ENCODE measurements at regions not wholly inside any gene's neighbourhood (a gene's known extent, or its start where the extent isn't known, plus 50 kb on each side); places are given as distances from the start of the nearest gene placed in this dataset.

GRCh38 chr12:42679466-42679865 is 89.9 kb upstream of the PRICKLE1 start:
- WGBS, 2 experiments = 82 to 100% methylated on average over 1 to 4 of the region's 4 CpGs
- no peaks in the 10 kb centered on the region for H3K4me1 ChIP-seq (ENCODE audit: control insufficient read depth, insufficient read depth, low read length)
- H3K36me3 ChIP-seq (ENCODE audit: control insufficient read depth, insufficient read depth, low read length) = no peaks in the 10 kb centered on the region
- no peak overlapping the region for H3K27ac ChIP-seq (ENCODE audit: insufficient read depth, low read depth, low read length, poor library complexity, severe bottlenecking)
- no peak overlapping the region for H3K4me3 ChIP-seq (ENCODE audit: insufficient read depth, low read depth, low read length)
- H3K9me3 ChIP-seq (ENCODE audit: control insufficient read depth, low read length) = no peaks in the 10 kb centered on the region
- no peaks in the 10 kb centered on the region for H3K27me3 ChIP-seq (ENCODE audit: control insufficient read depth, insufficient read depth, low read length, poor library complexity, severe bottlenecking)

GRCh38 chr12:42677461-42677860 is 87.9 kb upstream of the PRICKLE1 start:
- H3K4me3 ChIP-seq (ENCODE audit: insufficient read depth, low read depth, low read length) = no peak overlapping the region
- no peaks in the 10 kb centered on the region for H3K36me3 ChIP-seq (ENCODE audit: control insufficient read depth, insufficient read depth, low read length)
- H3K27ac ChIP-seq (ENCODE audit: insufficient read depth, low read depth, low read length, poor library complexity, severe bottlenecking) = no peak overlapping the region
- no peaks in the 10 kb centered on the region for H3K4me1 ChIP-seq (ENCODE audit: control insufficient read depth, insufficient read depth, low read length)
- no peaks in the 10 kb centered on the region for H3K9me3 ChIP-seq (ENCODE audit: control insufficient read depth, low read length)
- H3K27me3 ChIP-seq (ENCODE audit: control insufficient read depth, insufficient read depth, low read length, poor library complexity, severe bottlenecking) = no peaks in the 10 kb centered on the region
- WGBS, 2 experiments = 88 to 89% methylated on average over 1 to 2 of the region's 2 CpGs

GRCh38 chr12:42673535-42673934 is 84.0 kb upstream of the PRICKLE1 start:
- WGBS, 2 experiments = 91 to 94% methylated on average over 3 of the region's 3 CpGs
- H3K9me3 ChIP-seq (ENCODE audit: control insufficient read depth, low read length) = no peaks in the 10 kb centered on the region
- no peaks in the 10 kb centered on the region for H3K4me1 ChIP-seq (ENCODE audit: control insufficient read depth, insufficient read depth, low read length)
- H3K4me3 ChIP-seq (ENCODE audit: insufficient read depth, low read depth, low read length) = no peak overlapping the region
- no peak overlapping the region for H3K27ac ChIP-seq (ENCODE audit: insufficient read depth, low read depth, low read length, poor library complexity, severe bottlenecking)
- H3K27me3 ChIP-seq (ENCODE audit: control insufficient read depth, insufficient read depth, low read length, poor library complexity, severe bottlenecking) = no peaks in the 10 kb centered on the region
- H3K36me3 ChIP-seq (ENCODE audit: control insufficient read depth, insufficient read depth, low read length) = no peaks in the 10 kb centered on the region

- H3K27me3 ChIP-seq (ENCODE audit: control insufficient read depth, insufficient read depth, low read length, poor library complexity, severe bottlenecking) = no peaks in the 10 kb centered on the region
- peaks cover 7% of the 10 kb centered on the region for H3K4me1 ChIP-seq (ENCODE audit: control insufficient read depth, insufficient read depth, low read length)
- H3K36me3 ChIP-seq (ENCODE audit: control insufficient read depth, insufficient read depth, low read length) = no peaks in the 10 kb centered on the region
- H3K9me3 ChIP-seq (ENCODE audit: control insufficient read depth, low read length) = no peaks in the 10 kb centered on the region
- no peak overlapping the region for H3K4me3 ChIP-seq (ENCODE audit: insufficient read depth, low read depth, low read length)
- no peak overlapping the region for H3K27ac ChIP-seq (ENCODE audit: insufficient read depth, low read depth, low read length, poor library complexity, severe bottlenecking)
Observed at GRCh38 chr12:42670719-42671118, 81.2 kb upstream of the PRICKLE1 start.

GRCh38 chr12:42669553-42669952 is 80.0 kb upstream of the PRICKLE1 start:
- Histone ChIP-seq H3K27me3 (ENCODE audit: control insufficient read depth, insufficient read depth, low read length, poor library complexity, severe bottlenecking) (no peaks in the 10 kb centered on the region), H3K27ac (ENCODE audit: insufficient read depth, low read depth, low read length, poor library complexity, severe bottlenecking) (no peak overlapping the region)
- 48% methylated on average over 2 of the region's 2 CpGs; no CpG with 5 or more reads in 1 of the 2 experiments for WGBS, 2 experiments

GRCh38 chr12:42666671-42667243 is 77.2 kb upstream of the PRICKLE1 start:
- 46 to 50% methylated on average over 5 of the region's 5 CpGs for WGBS, 2 experiments

More at GRCh38 chr12:42669553-42669952, 80.0 kb upstream of the PRICKLE1 start:
- no peaks in the 10 kb centered on the region for H3K36me3 ChIP-seq (ENCODE audit: control insufficient read depth, insufficient read depth, low read length)
- H3K4me3 ChIP-seq (ENCODE audit: insufficient read depth, low read depth, low read length) = no peak overlapping the region
- peaks cover 7% of the 10 kb centered on the region for H3K4me1 ChIP-seq (ENCODE audit: control insufficient read depth, insufficient read depth, low read length)
- H3K9me3 ChIP-seq (ENCODE audit: control insufficient read depth, low read length) = no peaks in the 10 kb centered on the region

GRCh38 chr12:42663621-42664020 is 74.1 kb upstream of the PRICKLE1 start:
- no peak overlapping the region for H3K4me3 ChIP-seq (ENCODE audit: insufficient read depth, low read depth, low read length)
- H3K27me3 ChIP-seq (ENCODE audit: control insufficient read depth, insufficient read depth, low read length, poor library complexity, severe bottlenecking) = no peaks in the 10 kb centered on the region
- H3K4me1 ChIP-seq (ENCODE audit: control insufficient read depth, insufficient read depth, low read length) = peaks cover 10% of the 10 kb centered on the region
- no peak overlapping the region for H3K27ac ChIP-seq (ENCODE audit: insufficient read depth, low read depth, low read length, poor library complexity, severe bottlenecking)
- no peaks in the 10 kb centered on the region for H3K9me3 ChIP-seq (ENCODE audit: control insufficient read depth, low read length)
- H3K36me3 ChIP-seq (ENCODE audit: control insufficient read depth, insufficient read depth, low read length) = no peaks in the 10 kb centered on the region
- 91 to 94% methylated on average over 1 to 3 of the region's 3 CpGs for WGBS, 2 experiments

More at GRCh38 chr12:42666671-42667243, 77.2 kb upstream of the PRICKLE1 start:
- H3K4me3 ChIP-seq (ENCODE audit: insufficient read depth, low read depth, low read length) = no peak overlapping the region
- H3K27ac ChIP-seq (ENCODE audit: insufficient read depth, low read depth, low read length, poor library complexity, severe bottlenecking) = no peak overlapping the region
- no peaks in the 10 kb centered on the region for H3K27me3 ChIP-seq (ENCODE audit: control insufficient read depth, insufficient read depth, low read length, poor library complexity, severe bottlenecking)
- no peaks in the 10 kb centered on the region for H3K36me3 ChIP-seq (ENCODE audit: control insufficient read depth, insufficient read depth, low read length)
- peaks cover 7% of the 10 kb centered on the region for H3K4me1 ChIP-seq (ENCODE audit: control insufficient read depth, insufficient read depth, low read length)
- no peaks in the 10 kb centered on the region for H3K9me3 ChIP-seq (ENCODE audit: control insufficient read depth, low read length)

GRCh38 chr12:42660968-42661937 is 71.7 kb upstream of the PRICKLE1 start:
- Histone ChIP-seq H3K27ac (ENCODE audit: insufficient read depth, low read depth, low read length, poor library complexity, severe bottlenecking) (no peak overlapping the region), H3K36me3 (ENCODE audit: control insufficient read depth, insufficient read depth, low read length) (no peaks in the 10 kb centered on the region), H3K4me1 (ENCODE audit: control insufficient read depth, insufficient read depth, low read length) (peaks cover 3% of the 10 kb centered on the region), H3K27me3 (ENCODE audit: control insufficient read depth, insufficient read depth, low read length, poor library complexity, severe bottlenecking) (no peaks in the 10 kb centered on the region), H3K9me3 (ENCODE audit: control insufficient read depth, low read length) (no peaks in the 10 kb centered on the region), H3K4me3 (ENCODE audit: insufficient read depth, low read depth, low read length) (no peak overlapping the region)
- WGBS, 2 experiments = 62 to 79% methylated on average over 3 of the region's 3 CpGs

- no peak overlapping the region for H3K4me3 ChIP-seq (ENCODE audit: insufficient read depth, low read depth, low read length)
- WGBS, 2 experiments = 100% methylated on average over 1 of the region's 1 CpG
- H3K27ac ChIP-seq (ENCODE audit: insufficient read depth, low read depth, low read length, poor library complexity, severe bottlenecking) = no peak overlapping the region
- H3K36me3 ChIP-seq (ENCODE audit: control insufficient read depth, insufficient read depth, low read length) = no peaks in the 10 kb centered on the region
- H3K9me3 ChIP-seq (ENCODE audit: control insufficient read depth, low read length) = no peaks in the 10 kb centered on the region
- peaks cover 3% of the 10 kb centered on the region for H3K4me1 ChIP-seq (ENCODE audit: control insufficient read depth, insufficient read depth, low read length)
- H3K27me3 ChIP-seq (ENCODE audit: control insufficient read depth, insufficient read depth, low read length, poor library complexity, severe bottlenecking) = no peaks in the 10 kb centered on the region
Observed at GRCh38 chr12:42660117-42660516, 70.6 kb upstream of the PRICKLE1 start.

- H3K36me3 ChIP-seq (ENCODE audit: control insufficient read depth, insufficient read depth, low read length) = no peaks in the 10 kb centered on the region
- H3K4me3 ChIP-seq (ENCODE audit: insufficient read depth, low read depth, low read length) = no peak overlapping the region
- H3K27me3 ChIP-seq (ENCODE audit: control insufficient read depth, insufficient read depth, low read length, poor library complexity, severe bottlenecking) = no peaks in the 10 kb centered on the region
- no peak overlapping the region for H3K27ac ChIP-seq (ENCODE audit: insufficient read depth, low read depth, low read length, poor library complexity, severe bottlenecking)
- 76 to 87% methylated on average over 5 of the region's 5 CpGs for WGBS, 2 experiments
- no peaks in the 10 kb centered on the region for H3K9me3 ChIP-seq (ENCODE audit: control insufficient read depth, low read length)
- H3K4me1 ChIP-seq (ENCODE audit: control insufficient read depth, insufficient read depth, low read length) = no peaks in the 10 kb centered on the region
Observed at GRCh38 chr12:42652048-42652447, 62.5 kb upstream of the PRICKLE1 start.
